Activated T-helper 2 cell treated with anti-CD3 and anti-CD28 coated beads, Interferon-gamma antibody, Interleukin-2, Interleukin-4, amounts not matched to agents 10 μg/mL and 5 μg/mL and 100 μg/mL, durations not matched to agents 14 hours and 24 hours and 36 hours (primary cell): ENCODE measurements at regions not wholly inside any gene's neighbourhood (a gene's known extent, or its start where the extent isn't known, plus 50 kb on each side); places are given as distances from the start of the nearest gene placed in this dataset.
"Not testable (repeated sequence)": the region's sequence is repeated elsewhere in the genome, so short reads cannot be mapped to it uniquely, and the experiment has no call there.

Experiments
- DNase-seq: peaks from one replicate; pipeline ENCODE4 v3.0.0; 2021; ENCODE audit warnings: low spot score
- H3K27ac Mint-ChIP-seq: one replicate; pipeline ENCODE4 v1.8.0; 2021; ENCODE audit warnings: mixed read lengths
- H3K27me3 Mint-ChIP-seq: one replicate; pipeline ENCODE4 v1.8.0; 2021; ENCODE audit warnings: low read depth, mixed read lengths
- H3K36me3 Mint-ChIP-seq: one replicate; pipeline ENCODE4 v1.8.0; 2021; ENCODE audit warnings: low read depth, mixed read lengths
- H3K4me1 Mint-ChIP-seq: one replicate; pipeline ENCODE4 v1.8.0; 2021; ENCODE audit warnings: low read depth, mixed read lengths
- H3K4me3 Mint-ChIP-seq: one replicate; pipeline ENCODE4 v1.8.0; 2021; ENCODE audit warnings: low read depth, mild to moderate bottlenecking, moderate library complexity, mixed read lengths
- H3K9me3 Mint-ChIP-seq: one replicate; pipeline ENCODE4 v1.8.0; 2021; ENCODE audit warnings: mixed read lengths
- intact Hi-C: fragments of 100-400 bp; cut with micrococcal nuclease; formaldehyde crosslinking; loops from one replicate; pipeline ENCODE4 v1.15.1; 2023

DNA sequence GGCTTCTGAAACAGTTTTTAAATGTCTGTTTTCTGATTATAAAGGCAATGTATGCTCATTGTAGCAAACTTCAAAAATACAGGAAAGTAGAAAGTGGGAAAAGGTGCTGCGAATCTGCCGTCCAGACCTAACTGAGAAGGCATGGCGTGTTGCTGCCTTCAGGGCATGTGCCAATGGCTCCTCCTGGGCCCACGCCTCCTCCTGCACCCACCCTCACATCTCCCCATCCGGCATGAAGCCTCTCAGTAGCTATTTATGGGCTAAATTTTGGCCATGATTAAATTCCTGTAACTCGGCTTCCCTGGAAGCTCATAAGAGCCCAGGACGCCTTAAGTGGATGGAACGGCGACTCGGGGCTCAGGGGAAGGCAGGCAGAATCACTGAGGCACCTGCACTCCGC is 153.8 kb downstream of the LAT start:
- intact Hi-C loops, H3K36me3 Mint-ChIP-seq, H3K9me3 Mint-ChIP-seq, H3K27me3 Mint-ChIP-seq, H3K27ac Mint-ChIP-seq, DNase-seq, H3K4me1 Mint-ChIP-seq, H3K4me3 Mint-ChIP-seq: not testable (repeated sequence)

- DNase-seq, H3K4me3 Mint-ChIP-seq, H3K27ac Mint-ChIP-seq, H3K36me3 Mint-ChIP-seq, H3K27me3 Mint-ChIP-seq, intact Hi-C loops, H3K9me3 Mint-ChIP-seq, H3K4me1 Mint-ChIP-seq: not testable (repeated sequence)
Observed at GRCh38 chr16:29137894-29138662, 153.2 kb downstream of the LAT start.

DNA sequence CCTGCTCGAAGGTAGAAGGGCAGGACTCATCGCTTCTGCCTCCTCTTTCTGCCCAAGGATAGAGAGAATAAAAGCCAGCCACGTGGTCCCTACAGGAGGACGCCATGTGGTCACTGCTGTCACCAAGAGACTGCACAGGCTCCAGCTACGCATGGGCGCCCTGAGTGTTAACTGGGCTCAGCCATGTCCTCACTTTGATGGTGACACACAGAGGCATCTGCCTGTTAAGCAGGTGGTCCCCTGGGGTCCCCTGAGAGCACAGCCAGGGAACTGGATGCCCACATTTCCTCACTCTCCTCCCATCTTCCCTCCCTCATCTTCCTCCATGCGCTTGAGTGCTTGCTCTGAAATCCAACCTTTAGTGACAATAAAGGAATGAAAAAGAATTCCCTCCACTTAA is 152.6 kb downstream of the LAT start:
- DNase-seq, H3K9me3 Mint-ChIP-seq, H3K27ac Mint-ChIP-seq, intact Hi-C loops, H3K4me3 Mint-ChIP-seq, H3K4me1 Mint-ChIP-seq, H3K36me3 Mint-ChIP-seq, H3K27me3 Mint-ChIP-seq: not testable (repeated sequence)

GRCh38 chr16:29136916-29137315 is 152.1 kb downstream of the LAT start:
- H3K9me3 Mint-ChIP-seq, DNase-seq, H3K4me3 Mint-ChIP-seq, H3K27me3 Mint-ChIP-seq, H3K36me3 Mint-ChIP-seq, H3K27ac Mint-ChIP-seq, intact Hi-C loops, H3K4me1 Mint-ChIP-seq: not testable (repeated sequence)

GRCh38 chr16:29136046-29136696 is 151.3 kb downstream of the LAT start:
- H3K27ac Mint-ChIP-seq, H3K27me3 Mint-ChIP-seq, intact Hi-C loops, H3K9me3 Mint-ChIP-seq, DNase-seq, H3K4me1 Mint-ChIP-seq, H3K36me3 Mint-ChIP-seq, H3K4me3 Mint-ChIP-seq: not testable (repeated sequence)

DNA sequence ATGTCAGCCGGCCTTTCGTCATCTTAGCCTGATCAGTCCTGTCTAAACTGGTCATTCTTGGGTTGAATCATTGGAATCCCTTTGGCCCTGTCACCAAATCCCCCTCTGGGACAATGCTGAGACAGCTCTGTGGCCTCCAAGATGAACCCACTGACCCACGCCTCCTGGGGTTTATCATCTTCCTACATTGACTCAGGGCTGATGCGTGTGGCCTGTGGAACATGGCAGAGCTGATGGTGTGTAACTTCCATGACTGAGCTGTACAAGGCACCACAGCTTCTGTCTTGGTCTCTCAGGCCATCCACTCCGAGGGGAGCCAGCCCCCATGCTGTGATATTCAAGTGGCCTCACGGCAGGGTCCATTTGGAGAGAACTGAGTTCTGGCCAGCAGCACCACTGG is 150.2 kb downstream of the LAT start:
- H3K4me1 Mint-ChIP-seq, H3K36me3 Mint-ChIP-seq, H3K27ac Mint-ChIP-seq, intact Hi-C loops, H3K27me3 Mint-ChIP-seq, H3K4me3 Mint-ChIP-seq, DNase-seq, H3K9me3 Mint-ChIP-seq: not testable (repeated sequence)

DNA sequence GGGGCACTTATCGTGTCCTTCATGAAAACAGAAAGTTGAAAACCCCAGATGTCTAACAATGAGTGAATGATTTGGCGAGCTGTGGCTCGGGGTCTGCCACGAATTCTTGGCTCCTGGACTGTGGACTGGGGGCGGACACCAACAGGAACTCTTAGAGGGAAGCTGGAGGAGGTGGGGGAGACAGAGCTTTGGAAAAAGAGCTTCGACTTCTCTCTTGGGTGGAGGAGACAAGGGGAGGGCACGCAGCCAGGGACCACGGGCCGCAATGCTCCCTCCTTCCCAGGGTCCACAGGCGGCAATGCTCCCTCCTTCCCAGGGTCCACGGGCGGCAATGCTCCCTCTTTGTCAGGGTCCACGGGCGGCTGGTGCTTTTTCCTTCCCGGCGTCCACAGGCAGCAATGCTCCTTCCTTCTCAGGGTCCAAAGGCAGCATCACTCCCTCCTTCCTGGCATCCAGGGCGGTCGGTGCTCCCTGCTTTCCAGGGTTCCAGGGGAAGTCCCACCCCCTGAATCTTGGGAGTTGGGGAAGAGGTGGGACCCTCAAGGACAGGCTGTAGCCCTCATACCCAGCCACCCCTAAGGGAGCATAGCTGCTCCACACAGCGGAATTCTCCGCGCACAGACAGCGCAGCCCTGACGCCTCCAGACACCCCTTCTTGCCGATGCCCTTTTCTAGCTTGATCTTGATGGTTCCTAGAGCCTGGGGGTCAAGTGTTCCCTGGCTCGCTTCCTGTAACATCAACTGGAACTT is 149.0 kb downstream of the LAT start:
- H3K36me3 Mint-ChIP-seq, H3K4me1 Mint-ChIP-seq, intact Hi-C loops, DNase-seq, H3K27ac Mint-ChIP-seq, H3K27me3 Mint-ChIP-seq, H3K9me3 Mint-ChIP-seq, H3K4me3 Mint-ChIP-seq: not testable (repeated sequence)

DNA sequence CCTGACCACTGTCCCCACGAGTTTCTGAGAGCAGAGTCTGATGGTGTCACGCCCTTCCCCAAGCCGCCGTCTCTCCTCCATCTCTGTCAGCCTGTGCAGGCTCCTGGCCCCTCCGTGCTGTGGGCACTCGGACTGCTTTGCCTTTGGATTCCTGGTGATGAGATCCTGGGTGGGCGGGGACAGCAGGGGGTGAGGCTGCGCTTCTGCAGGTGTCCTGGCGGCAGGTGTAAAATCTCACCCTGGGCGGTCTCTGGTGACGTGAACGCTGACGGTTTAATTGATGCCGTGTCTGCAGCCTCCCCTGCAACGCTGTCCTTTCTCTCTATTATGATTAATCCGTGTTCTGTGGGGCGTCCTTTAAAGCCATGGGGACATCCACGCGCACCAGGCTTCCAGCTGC is 148.0 kb downstream of the LAT start:
- H3K4me1 Mint-ChIP-seq, H3K27me3 Mint-ChIP-seq, DNase-seq, H3K36me3 Mint-ChIP-seq, H3K27ac Mint-ChIP-seq, H3K4me3 Mint-ChIP-seq, intact Hi-C loops, H3K9me3 Mint-ChIP-seq: not testable (repeated sequence)

GRCh38 chr16:29132444-29132843 is 147.6 kb downstream of the LAT start:
- intact Hi-C loops, H3K9me3 Mint-ChIP-seq, H3K4me1 Mint-ChIP-seq, DNase-seq, H3K27ac Mint-ChIP-seq, H3K36me3 Mint-ChIP-seq, H3K27me3 Mint-ChIP-seq, H3K4me3 Mint-ChIP-seq: not testable (repeated sequence)

DNA sequence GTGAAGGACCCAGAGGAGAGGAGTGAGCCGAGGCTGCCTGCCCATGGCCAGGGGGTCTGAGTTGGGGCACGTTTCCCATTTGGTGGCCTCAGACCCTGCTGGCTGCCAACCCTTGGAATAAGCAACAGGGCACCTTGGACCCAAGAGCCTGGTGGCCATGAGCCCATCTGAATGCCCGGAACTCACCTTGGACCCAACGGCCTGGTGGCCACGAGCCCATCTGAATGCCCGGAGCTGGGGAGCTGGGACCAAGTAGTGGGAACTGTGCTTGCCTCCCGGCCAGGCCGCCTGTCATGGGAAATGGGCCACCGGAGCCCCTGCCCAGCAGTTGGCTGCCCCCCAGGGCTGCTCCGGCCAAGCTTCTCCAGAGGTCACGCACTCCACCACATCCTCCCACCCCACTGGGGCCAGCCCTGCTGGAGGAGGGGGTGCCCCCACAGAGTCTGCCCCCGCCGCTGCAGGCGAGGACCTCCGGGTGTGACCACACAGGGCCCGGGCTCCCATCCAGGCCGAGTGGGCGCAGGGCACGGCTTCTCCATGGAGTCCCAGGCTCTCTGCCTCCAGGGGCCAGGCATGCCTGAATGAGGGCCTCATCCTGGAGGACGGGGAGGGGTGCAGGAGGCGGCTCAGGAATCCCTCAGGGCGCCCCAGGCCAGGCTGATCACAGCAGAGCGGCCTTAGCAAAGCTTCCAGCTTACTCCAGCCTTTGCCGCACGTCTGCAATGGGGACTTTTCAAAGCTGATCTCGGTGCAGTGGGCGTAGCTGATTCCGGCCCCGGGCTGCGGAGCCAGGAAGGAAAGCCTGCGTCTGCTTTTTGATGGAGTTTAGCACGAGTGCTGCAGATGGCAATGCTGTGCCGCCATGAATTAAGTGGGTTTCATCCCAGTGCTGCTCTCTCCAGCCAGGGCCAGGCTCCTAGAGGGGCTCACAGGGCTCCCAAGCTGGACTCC is 146.3 kb downstream of the LAT start:
- H3K9me3 Mint-ChIP-seq, intact Hi-C loops, H3K4me3 Mint-ChIP-seq, H3K4me1 Mint-ChIP-seq, DNase-seq, H3K27me3 Mint-ChIP-seq, H3K27ac Mint-ChIP-seq: not testable (repeated sequence)
- H3K36me3 Mint-ChIP-seq: peaks cover 14% of the 10 kb centered on the region

- H3K4me1 Mint-ChIP-seq, H3K27ac Mint-ChIP-seq, DNase-seq, intact Hi-C loops, H3K27me3 Mint-ChIP-seq, H3K4me3 Mint-ChIP-seq, H3K9me3 Mint-ChIP-seq: not testable (repeated sequence)
- peaks cover 14% of the 10 kb centered on the region for H3K36me3 Mint-ChIP-seq
Observed at GRCh38 chr16:29130131-29130711, 145.4 kb downstream of the LAT start.

GRCh38 chr16:29129458-29130038 is 144.7 kb downstream of the LAT start:
- H3K4me3 Mint-ChIP-seq, DNase-seq, H3K4me1 Mint-ChIP-seq, H3K27ac Mint-ChIP-seq, intact Hi-C loops, H3K9me3 Mint-ChIP-seq, H3K36me3 Mint-ChIP-seq, H3K27me3 Mint-ChIP-seq: not testable (repeated sequence)
